HEK293T (cell line): ENCODE measurements at regions not wholly inside any gene's neighbourhood (a gene's known extent, or its start where the extent isn't known, plus 50 kb on each side); places are given as distances from the start of the nearest gene placed in this dataset.
"Not testable (repeated sequence)": the region's sequence is repeated elsewhere in the genome, so short reads cannot be mapped to it uniquely, and the experiment has no call there.

Source experiments
- CTCF ChIA-PET: fragments of 350-600 bp; formaldehyde crosslinking; extraction: SDS; loops from one replicate; lab custom pipeline; 2021; ENCODE audit warnings: antibody characterized with exemption, inconsistent platforms; lab: Yijun Ruan, JAX
- POLR2A ChIA-PET: fragments of 350-600 bp; formaldehyde crosslinking; extraction: SDS; loops from one replicate; lab custom pipeline; 2020; ENCODE audit warnings: antibody characterized with exemption, inconsistent platforms; lab: Yijun Ruan, JAX
- DNase-seq: peaks from one replicate; pipeline ENCODE4 v3.0.0; 2012; ENCODE audit warnings: mixed read lengths; ENCODE audit errors: extremely low spot score
- ARNT ChIP-seq: fragments of 450-650 bp; IDR thresholded peaks from 2 replicates; pipeline ENCODE4 v1.6.1; 2017; ENCODE audit warnings: mild to moderate bottlenecking
- BHLHE40 ChIP-seq: fragments of 450-650 bp; IDR thresholded peaks from 2 replicates; pipeline ENCODE4 v1.6.1; 2016; ENCODE audit warnings: mild to moderate bottlenecking, moderate library complexity, borderline replicate concordance
- CTBP1 ChIP-seq: fragments of 450-650 bp; IDR thresholded peaks from 2 replicates; pipeline ENCODE4 v1.6.1; 2016; ENCODE audit warnings: borderline replicate concordance
- ELF4 ChIP-seq: fragments of 450-650 bp; IDR thresholded peaks from 2 replicates; pipeline ENCODE4 v1.6.1; 2017; ENCODE audit warnings: antibody characterized with exemption
- FOXA1 ChIP-seq: fragments of 450-650 bp; IDR thresholded peaks from 2 replicates; pipeline ENCODE4 v1.6.1; 2016; ENCODE audit warnings: mild to moderate bottlenecking
- FOXK2 ChIP-seq: fragments of 450-650 bp; IDR thresholded peaks from 2 replicates; pipeline ENCODE4 v1.6.1; 2016; ENCODE audit warnings: mild to moderate bottlenecking
- FOXM1 ChIP-seq: fragments of 450-650 bp; IDR thresholded peaks from 2 replicates; pipeline ENCODE4 v1.6.1; 2017; ENCODE audit warnings: mild to moderate bottlenecking, borderline replicate concordance
- HDGF ChIP-seq: fragments of 450-650 bp; IDR thresholded peaks from 2 replicates; pipeline ENCODE4 v1.6.1; 2017; ENCODE audit warnings: antibody characterized with exemption, borderline replicate concordance
- L3MBTL2 ChIP-seq: fragments of 450-650 bp; conservative IDR thresholded peaks from 2 replicates; pipeline ENCODE4 v1.6.1; 2016; ENCODE audit warnings: mild to moderate bottlenecking
- LEF1 ChIP-seq: fragments of 450-650 bp; IDR thresholded peaks from 2 replicates; pipeline ENCODE4 v1.6.1; 2017; ENCODE audit warnings: mild to moderate bottlenecking, borderline replicate concordance
- NFRKB ChIP-seq: fragments of 450-650 bp; IDR thresholded peaks from 2 replicates; pipeline ENCODE4 v1.6.1; 2016; ENCODE audit warnings: mild to moderate bottlenecking, moderate library complexity
- PKNOX1 ChIP-seq: fragments of 450-650 bp; IDR thresholded peaks from 2 replicates; pipeline ENCODE4 v1.6.1; 2016
- SP1 ChIP-seq: fragments of 450-650 bp; IDR thresholded peaks from 2 replicates; pipeline ENCODE4 v1.6.1; 2017
- SUZ12 ChIP-seq: fragments of 450-650 bp; IDR thresholded peaks from 2 replicates; pipeline ENCODE4 v1.6.1; 2016; ENCODE audit warnings: mild to moderate bottlenecking
- TARDBP ChIP-seq: fragments of 450-650 bp; IDR thresholded peaks from 2 replicates; pipeline ENCODE4 v1.6.1; 2016
- ZNF384 ChIP-seq: fragments of 450-650 bp; IDR thresholded peaks from 2 replicates; pipeline ENCODE4 v1.6.1; 2016

- CTCF ChIA-PET, result no interaction called here
- no peak for TF ChIP-seq PKNOX1
- no peak for TF ChIP-seq FOXM1
- TF ChIP-seq L3MBTL2, result no peak
- no peak for TF ChIP-seq HDGF
- TF ChIP-seq LEF1, result no peak
- TF ChIP-seq TARDBP, result no peak
- TF ChIP-seq SP1, result no peak
- no peak for TF ChIP-seq NFRKB
- no peak for DNase-seq
- POLR2A ChIA-PET, result no interaction called here
These were observed 303.5 kb downstream of the TBC1D4 start for GRCh38 chr13:75178436-75178835.

DNA sequence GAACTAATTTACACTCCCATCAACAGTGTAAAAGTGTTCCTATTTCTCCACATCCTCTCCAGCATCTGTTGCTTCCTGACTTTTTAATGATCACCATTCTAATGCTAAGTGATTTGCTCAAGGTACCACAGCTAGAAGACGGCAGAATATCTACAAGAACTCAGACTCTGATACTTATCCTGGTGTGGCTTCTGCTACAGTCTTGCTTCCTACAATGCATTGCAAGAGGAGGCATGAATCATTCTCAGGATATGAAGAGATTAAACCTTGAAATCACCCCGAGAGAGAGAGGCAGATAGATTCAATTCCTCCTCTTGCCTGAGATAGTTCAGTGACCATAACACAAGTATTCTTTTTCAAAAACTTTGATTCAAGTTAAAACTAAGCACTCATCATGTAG is 306.4 kb downstream of the TBC1D4 start:
- TF ChIP-seq ARNT (no peak), LEF1 (no peak), ELF4 (no peak), BHLHE40 (no peak), CTBP1 (no peak), FOXA1 (no peak), ZNF384 (no peak), SP1 (no peak), NFRKB (no peak), SUZ12 (no peak), FOXK2 (no peak), FOXM1 (no peak), TARDBP (no peak), PKNOX1 (no peak)
- no peak for DNase-seq
- ChIA-PET CTCF (no interaction called here), POLR2A (no interaction called here)

DNA sequence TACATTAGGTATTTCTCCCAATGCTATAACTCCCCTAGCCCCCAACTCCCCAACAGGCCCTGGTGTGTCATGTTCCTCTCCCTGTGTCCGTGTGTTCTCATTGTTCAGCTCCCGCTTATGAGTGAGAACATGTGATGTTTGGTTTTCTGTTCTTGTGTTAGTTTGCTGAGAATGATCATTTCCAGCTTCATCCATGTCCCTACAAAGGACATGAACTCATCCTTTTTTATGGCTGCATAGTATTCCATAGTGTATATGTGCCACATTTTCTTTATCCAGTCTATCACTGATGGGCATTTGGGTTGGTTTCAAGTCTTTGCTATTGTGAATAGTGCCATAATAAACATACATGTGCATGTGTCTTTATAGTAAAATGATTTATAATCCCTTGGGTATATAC is 306.9 kb downstream of the TBC1D4 start:
- DNase-seq, CTCF ChIA-PET, POLR2A ChIA-PET: not testable (repeated sequence)

DNA sequence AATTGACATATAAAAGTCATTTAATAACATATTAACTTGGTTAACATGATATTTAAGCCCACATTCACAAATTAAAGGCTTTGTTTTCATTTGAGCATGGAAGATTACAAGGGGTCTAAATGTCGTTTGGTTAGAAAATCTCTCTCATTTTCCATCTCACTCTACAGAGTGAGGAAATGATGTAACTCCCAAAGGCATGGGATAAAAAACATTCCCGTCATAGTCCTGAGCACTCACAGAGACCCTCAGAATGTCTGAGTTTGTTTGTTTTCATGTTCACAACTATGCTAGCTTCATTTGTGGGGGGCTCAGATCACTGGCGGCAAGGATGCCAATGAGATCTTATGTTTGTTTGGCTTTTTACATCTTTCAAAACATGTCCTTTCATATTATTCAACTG is 307.5 kb downstream of the TBC1D4 start:
- TF ChIP-seq BHLHE40, result no peak
- TF ChIP-seq FOXM1, result no peak
- no peak for TF ChIP-seq SP1
- no peak for TF ChIP-seq ZNF384
- no peak for TF ChIP-seq LEF1
- TF ChIP-seq CTBP1, result no peak
- TF ChIP-seq FOXA1, result no peak
- no peak for TF ChIP-seq ELF4
- TF ChIP-seq TARDBP, result no peak
- TF ChIP-seq ARNT, result no peak
- no peak for TF ChIP-seq FOXK2
- no peak for TF ChIP-seq HDGF
- TF ChIP-seq SUZ12, result no peak
- no peak for TF ChIP-seq PKNOX1
- TF ChIP-seq NFRKB, result no peak
- TF ChIP-seq L3MBTL2, result no peak
- ChIA-PET POLR2A (no interaction called here), CTCF (no interaction called here)
- DNase-seq, result no peak

DNA sequence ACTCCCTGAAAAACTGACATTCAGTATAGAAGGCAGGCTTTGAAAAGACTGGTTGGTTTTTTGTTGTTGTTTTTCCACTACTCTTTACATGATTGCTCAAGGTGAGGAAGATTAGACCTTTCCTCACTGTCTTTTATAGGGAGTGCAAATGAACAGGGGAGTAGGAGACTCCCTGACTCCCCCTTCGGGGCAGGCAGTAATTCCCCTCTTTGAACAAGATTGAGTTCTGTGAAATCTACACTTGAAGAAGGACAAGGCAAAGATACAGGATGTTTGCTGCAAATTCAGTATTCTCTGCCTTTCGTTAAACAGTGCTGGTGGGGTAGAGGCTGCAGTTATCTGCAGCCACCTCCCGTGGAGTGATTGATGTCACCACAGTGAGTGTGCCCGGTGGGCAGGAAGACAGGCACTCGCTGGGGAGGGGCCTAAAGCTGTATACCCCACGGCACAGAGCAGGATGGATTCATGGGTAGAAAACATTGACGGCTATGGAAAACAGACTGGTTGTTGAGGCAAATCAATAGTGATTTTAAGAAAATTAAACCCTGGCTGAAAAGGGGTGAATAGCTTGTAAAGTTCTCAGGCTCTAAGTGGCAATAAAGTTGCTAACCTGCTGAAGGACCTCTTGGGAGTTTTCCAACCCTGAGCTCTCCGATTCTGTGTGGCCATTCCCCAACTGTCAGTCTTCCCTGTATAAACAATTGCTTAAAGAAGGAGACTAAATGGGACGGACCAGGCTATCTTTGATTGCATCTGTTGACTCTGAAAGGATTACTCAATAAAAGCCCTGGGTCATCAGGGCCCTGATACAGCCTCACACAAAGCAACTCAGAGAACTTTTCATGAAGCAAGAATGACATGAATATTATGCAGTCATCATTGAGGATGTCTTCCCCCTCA is 308.3 kb downstream of the TBC1D4 start:
- CTCF ChIA-PET, result interaction anchor here (0.6 kb wide), 2 partner anchors 194 to 286 kb away, joined by 3 read pairs; no protein-coding TSS in a partner anchor

More for the DNA sequence above, 308.3 kb downstream of the TBC1D4 start:
- TF ChIP-seq FOXM1 (no peak), LEF1 (no peak), ELF4 (no peak), TARDBP (no peak), L3MBTL2 (no peak), ARNT (no peak), PKNOX1 (peak; percentile 95), FOXA1 (no peak), SUZ12 (no peak), NFRKB (no peak), ZNF384 (no peak), CTBP1 (peak; percentile 52; the same call in 1 of the 2 replicates)
- DNase-seq, result peak; percentile 89
- POLR2A ChIA-PET, result no interaction called here
